ENCODE measurements at regions not wholly inside any gene's neighbourhood (a gene's known extent, or its start where the extent isn't known, plus 50 kb on each side); places are given as distances from the start of the nearest gene placed in this dataset.
"Not testable (repeated sequence)": the region's sequence is repeated elsewhere in the genome, so short reads cannot be mapped to it uniquely, and the experiment has no call there.

DNA sequence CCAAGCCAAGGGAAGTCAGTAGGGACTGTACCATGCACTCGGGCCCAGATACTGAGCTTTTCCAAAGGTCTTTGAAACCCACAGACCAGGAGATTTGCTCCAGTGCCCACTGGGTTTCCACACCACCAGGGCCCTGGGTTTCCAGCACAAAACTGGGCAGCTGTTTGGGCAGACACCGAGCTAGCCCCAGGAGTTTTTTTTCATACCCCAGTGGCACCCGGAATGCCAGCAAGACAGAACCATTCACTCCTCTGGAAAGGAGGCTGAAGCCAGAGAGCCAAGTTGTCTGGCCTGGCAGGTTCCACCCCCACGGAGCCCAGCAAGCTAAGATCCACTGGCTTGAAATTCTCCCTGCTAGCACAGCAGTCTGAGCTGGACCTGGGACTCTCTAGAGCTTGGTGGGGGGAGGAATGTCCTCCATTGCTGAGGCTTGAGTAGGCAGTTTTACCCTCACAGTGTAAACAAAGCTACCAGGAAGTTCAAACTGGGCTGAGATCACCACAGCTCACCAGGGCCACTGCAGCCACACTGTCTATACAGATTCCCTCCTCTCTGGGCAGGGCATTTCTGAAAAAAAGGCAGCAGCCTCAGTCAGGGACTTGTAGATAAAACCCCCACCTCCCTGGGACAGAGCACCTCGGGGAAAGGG is 793.7 kb downstream of the RPS29 start:
- DNase-seq, result no peak

DNA sequence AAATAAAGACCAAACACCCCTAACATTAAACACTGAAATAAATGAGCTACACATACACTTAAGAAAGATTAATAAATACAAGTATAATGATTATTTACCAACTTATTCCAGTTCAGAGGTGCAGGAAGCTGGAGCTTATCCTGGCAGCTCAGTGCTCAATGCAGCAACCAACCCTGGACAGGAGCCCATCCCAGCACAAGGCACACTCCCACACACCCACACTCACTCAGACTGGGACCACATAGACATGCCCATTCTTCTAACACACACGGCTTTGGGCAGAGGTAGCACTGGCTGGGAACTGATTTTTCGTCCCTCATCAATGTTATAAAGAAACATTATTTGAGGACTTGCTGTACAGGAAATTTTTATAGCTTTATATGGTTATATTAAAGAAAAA is 797.4 kb downstream of the RPS29 start:
- DNase-seq, result no peak

DNA sequence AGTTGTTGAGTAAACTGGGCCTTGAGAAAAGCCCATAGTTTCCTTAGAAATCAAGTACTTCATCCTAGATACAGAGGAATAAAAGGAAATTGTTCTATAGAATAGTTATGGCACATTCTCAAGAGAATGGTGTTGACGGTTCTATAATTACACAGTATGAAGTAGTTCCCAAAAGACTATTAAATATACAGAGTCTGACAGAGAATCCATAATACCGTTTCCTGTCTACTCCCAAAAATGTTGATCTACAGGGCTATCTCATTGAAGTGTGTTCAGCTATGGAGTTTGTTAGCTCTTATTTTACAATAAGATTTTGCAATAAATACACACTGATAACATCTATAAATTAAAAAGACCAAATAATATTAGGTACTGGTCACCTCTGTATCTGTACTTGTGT is 799.7 kb downstream of the RPS29 start:
- DNase-seq, result no peak

DNA sequence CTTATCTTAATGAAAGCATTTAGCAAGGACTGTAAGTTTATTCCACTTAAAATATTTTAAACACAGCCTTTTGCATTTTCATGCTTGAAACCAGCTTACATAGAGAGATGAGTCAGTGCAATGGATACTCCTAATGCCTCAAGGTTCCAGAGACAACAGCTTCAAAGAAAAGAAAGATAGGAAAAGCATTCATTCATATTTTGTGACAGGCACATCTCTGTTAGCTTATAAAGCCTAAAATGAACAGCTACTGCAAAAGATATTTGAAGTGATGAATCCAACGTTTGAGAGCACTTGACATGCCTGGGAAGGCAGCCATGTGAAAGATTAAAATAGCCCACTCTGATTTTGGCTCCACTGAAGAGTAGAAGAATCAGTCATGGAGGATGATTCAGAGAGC is 814.5 kb downstream of the RPS29 start:
- DNase-seq, result no peak

DNA sequence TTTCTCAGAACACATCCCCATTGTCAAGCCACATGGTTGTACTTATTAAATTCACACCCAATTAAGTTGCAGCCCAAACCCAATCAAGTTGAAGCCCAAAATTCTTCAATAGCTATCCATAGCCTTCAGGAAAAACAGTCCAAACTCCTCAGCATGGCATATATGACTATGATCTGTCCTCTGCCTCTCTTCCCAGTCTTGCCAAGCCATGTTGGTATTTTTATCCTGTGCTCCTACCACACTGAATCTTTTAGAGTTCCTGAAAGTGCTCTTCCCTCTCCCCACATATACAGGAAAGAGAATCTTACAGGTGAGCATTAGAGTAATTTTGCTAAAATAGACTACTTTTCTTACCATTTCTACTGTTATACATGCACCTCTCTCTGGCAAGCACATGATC is 834.9 kb downstream of the RPS29 start:
- no peak for DNase-seq

DNA sequence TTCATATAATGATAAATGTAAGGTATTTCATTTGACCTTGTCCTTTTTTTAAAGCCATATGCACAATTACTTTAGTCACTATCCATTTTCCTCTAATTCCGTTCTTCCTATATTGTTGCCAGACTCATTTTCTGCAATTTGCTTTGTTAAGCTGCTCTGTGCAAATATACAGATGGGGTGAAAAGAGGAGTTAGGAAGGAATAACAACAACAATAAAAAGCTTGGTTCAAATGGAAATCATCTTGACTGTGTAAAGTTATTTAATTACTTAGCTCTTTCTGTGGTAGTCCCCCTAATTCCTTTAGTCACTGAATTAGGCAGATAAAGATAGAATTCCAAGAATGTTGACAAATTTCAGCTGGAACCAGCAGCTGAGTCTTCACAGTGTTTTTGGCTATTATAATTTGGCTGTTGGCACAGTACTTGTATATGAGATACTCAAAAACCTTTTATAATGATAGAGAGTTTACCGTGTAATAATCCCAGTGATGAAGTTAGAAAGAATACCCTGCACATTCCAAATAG is 838.0 kb downstream of the RPS29 start:
- DNase-seq, result no peak

DNA sequence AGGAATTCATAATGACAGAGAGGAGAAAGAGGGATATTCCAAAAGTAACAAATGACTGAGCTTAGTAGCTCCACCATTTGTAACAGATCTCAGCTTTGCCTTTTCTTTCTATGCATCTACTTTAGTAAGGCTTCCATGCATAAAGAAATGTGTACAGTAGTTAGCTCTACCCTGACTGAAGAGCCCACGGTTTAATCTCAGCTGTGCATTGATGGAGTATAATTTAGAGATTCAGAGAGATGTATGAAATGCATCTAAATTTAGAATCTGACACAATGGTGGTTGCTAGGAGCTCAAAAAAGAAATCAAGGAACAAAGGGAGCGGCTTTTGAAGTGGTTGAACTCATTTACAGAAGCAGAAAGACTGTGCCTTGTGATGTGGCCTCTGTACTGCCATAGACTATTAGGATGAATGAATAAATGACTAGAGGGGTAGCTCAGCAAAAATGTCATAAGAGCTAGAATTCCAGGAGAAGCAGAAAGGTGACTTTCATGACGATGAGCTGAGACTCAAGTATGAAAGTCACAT is 838.6 kb downstream of the RPS29 start:
- DNase-seq, result no peak

DNA sequence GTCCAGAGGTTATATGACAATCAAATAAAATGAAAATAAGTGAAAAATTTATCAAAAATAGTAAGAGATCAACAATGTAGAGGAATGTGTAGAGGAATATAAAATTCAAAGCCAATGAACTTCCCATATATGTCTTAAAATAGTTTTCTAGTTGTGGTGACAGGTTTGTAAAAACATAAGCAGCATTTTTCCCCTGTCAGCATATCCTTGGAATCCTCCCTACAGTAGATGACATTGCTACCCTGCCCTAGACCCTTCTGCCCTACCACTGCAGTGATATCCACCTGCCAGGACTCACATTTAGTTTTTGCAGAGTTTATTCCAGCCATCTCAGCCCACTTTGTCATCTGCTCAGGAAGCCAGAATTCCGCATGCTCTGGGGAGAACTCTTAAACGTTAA is 842.0 kb downstream of the RPS29 start:
- no peak for DNase-seq

DNA sequence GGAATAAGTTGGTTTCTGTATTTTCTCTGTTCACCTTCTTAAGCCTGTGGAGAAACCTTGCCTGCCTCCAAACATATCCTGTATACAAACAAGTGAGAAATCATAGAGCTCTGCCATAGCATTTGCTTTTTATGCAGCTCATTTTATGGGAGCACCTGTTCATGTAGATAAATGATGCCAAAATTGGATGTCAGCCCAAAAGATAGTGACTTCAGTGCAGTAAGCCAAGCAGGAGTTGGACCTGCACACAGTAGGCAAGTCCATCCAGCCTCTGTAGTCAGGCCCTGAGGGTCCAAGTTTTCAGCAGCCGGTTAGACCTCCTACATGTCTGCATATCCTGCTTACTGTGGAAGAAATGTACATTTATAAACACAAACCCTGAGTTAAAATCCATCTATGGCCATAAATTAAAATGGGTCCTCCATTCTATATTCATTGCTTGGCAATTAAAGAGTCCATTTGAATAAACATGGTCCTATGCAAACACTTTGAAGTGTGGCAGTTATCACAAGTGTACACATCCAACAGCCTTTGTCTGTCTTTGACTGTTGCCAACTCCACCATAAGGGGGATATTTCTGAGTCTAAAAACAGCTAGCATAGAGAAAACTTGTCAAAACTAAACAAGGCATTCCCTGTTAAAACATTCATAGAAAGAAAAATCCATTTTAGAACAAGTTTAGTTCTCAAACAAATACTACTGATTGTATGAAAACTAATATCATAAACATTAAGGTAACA is 847.8 kb downstream of the RPS29 start:
- DNase-seq, result no peak

DNA sequence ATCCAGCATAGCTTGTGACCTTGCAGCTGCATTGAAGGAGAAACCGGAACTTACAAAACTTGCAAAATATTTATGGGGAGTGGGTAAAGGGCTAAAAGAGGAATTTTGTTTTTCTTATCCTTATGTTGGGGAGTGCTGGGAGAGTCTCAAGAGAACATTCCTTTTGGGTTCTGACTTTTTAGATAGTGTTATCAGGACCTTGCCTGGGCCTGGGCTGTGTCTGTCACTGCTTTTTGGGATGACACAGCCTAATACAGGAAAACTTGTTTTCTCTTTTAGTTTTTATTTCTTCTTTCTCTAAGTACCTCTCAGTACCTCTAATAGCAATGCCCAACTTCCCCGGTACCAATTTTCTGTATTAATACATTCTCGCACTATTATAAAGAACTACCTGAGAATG is 850.6 kb downstream of the RPS29 start:
- DNase-seq, result no peak

DNA sequence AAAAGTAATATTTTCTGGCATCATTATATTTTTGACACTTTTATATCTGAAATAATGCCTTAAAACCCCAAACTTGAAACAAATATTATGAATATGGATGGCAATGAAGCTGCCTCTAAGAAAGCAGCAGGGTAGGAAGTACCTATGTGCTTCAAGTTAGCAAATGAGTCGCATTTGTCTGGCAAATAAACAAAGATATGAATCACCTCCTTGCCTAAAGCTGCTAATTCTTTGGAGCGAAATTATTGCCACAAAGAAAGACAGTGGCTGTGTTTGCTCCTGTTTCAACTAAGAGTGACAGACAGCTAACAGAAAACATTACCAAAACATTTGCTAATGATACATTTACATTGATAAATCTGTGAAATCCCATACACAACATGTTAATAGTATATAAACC is 854.9 kb downstream of the RPS29 start:
- DNase-seq, result no peak

DNA sequence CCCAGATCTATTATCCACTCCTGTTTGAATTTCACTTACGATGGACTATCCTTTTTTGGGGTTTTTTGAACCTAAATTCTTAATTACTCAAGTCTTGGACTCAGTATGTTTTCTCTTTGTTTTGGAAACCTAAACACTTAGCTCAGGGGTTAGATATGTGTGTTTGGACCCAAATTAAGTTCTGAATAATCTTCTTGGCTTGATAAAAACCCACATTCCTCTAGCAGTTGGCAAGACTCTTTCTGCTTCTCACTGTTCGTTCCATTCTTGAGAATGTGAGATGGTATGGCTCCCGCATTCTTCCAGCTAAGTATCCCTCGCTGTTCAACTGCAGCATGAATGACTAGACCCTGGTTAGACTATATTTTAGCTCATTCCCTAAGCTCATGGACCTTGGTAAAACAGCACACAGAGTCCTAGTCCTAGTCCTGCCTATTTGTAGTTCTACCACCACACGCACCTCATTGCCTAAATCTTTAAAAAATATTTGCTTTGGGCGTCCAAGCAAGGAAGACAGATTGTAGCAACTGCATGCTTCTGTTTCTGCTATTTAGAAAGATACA is 860.0 kb downstream of the RPS29 start:
- DNase-seq, result no peak

DNA sequence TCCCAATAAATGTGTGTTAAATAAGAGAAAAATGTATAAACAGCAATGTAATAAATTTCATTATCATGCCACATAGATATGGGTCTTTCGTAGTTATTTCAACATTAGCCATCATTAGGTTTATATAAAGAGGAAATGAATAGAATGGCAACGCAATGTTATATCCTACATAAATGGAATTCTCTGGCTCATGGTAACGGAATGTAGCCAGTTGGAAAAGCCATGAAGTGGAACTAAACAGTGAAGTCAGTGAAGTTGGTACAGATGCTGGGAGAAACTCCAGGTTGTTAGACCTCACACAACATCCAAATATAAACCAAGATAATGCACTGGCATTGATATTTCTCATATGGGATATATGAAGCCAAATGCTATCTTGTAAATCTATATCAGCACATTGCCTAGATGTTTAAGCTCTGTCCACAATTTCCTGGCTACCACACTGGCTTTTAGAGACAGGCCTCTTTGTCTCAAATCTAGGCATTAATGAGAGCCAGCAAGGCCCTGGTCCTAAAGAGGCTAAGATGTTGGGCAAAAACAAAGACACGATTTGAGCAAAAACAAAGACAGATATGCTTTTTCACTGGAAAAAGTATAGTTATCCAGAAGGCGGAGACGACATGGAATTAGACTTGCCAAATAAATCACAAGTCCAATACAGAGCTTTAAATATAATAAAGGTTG is 861.0 kb downstream of the RPS29 start:
- DNase-seq, result no peak

DNA sequence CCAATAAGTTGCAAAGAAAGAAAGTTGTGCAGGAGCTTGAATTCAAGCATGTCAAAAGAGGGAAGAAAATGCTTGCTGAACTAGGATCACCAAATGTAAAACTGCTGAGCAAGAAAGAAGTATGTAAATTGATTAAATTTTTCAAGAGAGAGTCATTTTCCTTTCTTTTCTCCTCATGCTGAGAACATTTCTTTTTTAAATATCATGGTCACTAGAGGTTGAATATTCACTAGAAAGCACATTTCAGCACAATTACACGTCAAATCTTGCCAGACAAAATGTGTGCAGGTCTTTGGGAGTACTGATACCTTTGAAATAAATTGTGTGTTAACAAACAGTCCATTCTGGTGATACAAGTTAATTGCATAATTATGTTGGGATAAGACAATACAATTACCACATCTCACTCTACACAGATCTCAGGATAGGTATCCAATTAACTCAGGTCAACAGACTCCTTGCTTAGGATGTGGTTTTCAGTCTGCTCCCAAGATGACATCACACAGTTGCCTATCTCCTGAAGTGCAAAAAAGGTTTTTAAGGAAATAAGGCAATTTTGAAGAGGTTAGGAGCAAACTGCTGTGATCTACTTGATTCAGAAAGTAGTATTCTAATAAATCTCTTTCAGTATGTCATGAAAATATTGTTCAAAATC is 862.2 kb downstream of the RPS29 start:
- no peak for DNase-seq

DNA sequence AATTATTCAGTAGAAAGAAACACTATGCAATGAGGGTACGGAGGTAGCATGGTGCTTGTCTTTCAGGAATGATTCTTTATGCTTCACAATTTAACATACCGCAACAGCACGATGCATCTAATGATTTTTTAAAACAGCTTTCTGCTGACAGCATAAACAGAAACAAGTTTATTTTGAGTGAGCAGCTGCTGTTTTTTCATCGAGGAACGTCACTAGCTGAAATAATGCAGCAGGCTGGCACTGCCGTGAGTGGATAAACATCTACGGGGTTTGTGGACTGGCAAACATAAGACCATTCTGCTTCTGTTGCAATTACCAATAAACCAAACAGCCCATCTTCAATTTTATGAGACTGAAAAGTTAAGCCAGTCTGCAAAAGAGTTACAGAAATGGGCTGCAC is 871.8 kb downstream of the RPS29 start:
- no peak for DNase-seq

DNA sequence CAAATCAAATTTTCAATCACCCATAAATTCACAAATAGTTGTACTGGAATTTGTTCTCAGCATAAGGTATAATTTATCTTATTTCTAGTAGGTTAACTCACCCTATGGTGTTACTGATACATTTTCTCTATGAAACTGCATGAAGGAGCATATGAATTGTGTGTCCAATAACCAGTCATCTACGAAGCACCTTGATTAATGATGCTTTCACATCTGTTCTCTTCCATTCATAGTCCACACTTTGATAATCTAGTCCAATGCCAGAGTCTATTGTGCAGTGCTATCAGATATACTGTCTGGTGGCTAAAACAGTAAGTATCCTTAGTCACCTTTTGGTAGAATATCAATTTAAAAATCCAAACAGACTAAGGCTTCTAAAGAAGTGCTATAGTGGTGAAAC is 876.0 kb downstream of the RPS29 start:
- no peak for DNase-seq

DNA sequence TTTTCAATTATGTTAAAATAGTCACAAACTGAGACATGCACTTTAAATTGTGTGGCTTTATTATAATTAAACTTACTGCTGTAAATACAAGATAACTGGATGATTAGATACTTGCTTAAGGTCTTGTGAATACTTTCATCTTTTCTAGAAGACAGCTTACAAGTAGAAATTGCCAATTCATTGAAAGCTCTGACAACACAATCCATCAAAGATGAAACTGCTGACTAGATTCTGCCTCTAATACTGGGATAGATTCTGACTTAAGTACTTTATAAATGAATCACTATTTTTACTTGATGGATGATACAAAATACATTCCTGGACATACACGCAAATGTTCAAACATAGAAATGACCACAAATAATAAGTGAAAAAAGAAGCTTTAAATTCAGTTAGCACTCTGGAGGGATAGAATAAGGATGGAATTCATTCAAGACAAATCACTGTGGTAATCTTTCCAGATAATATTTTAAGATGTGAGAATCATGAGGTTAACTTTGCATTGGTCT is 876.8 kb downstream of the RPS29 start:
- no peak for DNase-seq

DNA sequence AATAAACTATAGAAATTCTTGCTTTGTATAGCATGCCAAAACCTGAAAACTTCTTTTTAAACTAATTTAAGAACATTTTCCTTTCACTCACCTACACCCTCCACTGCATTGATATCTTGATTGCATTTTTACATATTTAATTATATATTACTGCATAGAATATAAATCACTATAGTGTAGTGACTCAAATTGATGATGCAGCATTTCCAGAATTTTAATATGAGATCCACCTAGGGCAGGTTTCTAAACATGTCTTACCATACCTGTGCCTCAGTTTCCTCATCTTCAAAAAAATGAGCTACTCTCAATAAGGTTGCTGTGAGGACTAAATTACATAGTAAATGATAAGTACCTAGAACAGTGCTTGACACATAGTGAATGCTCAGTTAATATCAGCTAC is 881.5 kb downstream of the RPS29 start:
- DNase-seq, result no peak

DNA sequence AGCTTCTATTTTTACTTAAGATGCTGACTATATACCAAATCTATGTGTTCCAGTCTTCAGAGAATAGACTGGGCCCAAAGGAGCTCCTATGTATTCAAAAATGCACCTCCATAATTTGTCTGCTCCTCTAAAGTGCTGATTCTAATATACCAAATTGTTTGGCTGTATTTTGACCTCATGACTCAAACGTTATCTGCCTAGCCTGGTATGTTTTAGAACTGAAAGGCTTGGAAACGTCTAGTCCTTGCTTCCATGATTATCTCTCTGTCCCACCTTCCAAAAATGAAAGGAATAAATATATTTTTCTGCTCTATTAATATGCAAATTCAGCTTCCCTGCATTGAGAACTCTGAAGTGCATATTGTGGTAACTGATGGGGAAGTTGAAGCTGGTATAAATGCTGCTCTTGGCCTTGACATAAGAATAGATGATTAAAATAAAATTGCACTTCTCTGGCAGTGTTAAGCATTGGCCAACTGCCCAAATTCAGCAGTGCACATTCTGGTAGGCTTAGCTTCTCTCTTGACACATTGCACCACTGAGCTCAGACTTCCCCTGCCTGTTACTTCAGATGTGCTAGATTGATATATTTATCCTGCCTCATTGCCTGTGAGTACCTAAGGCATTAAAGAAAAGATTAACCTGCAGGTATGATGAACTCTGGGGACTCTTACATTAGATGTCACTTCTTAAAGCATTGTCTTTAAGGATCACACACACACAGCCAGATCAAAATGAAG is 882.3 kb downstream of the RPS29 start:
- DNase-seq, result no peak

DNA sequence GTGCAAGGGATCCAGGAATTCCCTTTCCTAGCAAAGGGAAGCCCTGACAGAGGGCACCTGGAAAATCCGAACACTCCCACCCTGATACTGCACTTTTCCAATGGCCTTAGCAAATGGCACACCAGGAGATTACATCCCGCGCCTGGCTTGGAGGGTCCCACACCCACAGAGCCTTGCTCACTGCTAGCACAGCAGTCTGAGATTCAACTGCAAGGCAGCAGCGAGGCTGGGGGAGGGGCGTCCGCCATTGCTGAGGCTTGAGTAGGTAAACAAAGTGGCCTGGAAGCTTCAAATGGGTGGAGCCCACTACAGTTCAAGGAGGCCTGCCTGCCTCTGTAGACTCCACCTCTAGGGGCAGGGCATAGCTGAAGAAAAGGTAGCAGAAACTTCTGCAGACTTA is 888.8 kb downstream of the RPS29 start:
- DNase-seq, result not testable (repeated sequence)

DNA sequence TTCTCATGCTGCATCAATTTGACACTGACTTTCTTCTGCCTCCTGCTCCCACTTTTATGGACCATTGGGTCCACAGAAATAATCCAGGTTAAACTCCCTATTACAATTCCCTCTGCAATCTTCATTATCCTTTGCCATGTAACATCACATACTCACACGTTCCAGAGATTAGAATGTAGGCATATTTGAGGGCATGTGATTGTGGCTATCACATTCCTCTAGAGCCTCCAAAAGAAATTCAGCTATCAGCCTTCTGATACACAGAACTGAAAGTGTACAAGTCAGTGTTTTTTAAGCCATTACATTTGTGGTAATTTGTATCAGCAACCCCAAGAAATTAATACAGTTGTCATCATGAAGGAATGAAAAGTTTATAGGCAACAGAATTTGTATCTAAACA is 892.4 kb downstream of the RPS29 start:
- DNase-seq, result no peak

DNA sequence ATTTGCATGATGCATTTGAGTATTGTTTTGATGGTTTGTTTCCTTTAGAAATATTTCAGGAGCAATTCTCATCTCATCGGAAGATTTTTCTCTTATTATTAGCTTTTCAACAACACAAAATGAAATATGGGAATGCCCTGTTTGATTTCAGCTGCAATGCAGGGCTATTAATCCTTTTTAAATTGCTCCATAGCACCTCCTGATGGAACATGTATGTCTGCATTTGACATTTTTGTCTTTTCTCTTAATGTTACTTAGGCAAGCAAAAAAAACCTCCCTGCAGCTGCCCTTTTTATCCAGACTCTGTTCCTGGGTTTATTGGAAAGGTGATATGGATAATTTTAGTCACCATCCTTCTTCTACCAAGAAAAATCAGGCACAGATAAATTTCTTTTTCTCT is 895.8 kb downstream of the RPS29 start:
- DNase-seq, result no peak

All from CD4-positive, alpha-beta T cell treated with Interferon alpha-2 for 1 hour (primary cell).